ENCODE measurements at regions not wholly inside any gene's neighbourhood (a gene's known extent, or its start where the extent isn't known, plus 50 kb on each side); places are given as distances from the start of the nearest gene placed in this dataset.

GRCh38 chr14:47746986-47747385 lies 71.6 kb upstream of the MDGA2 start:
- no peak overlapping the region for H3K9ac ChIP-seq (ENCODE audit: low read length)
- H3F3A ChIP-seq (ENCODE audit: insufficient read depth, low read length), result no peaks in the 10 kb centered on the region
- no peak overlapping the region for H3K4me2 ChIP-seq (ENCODE audit: low read length)
- no peak overlapping the region for H3K27ac ChIP-seq (ENCODE audit: low read depth, low read length, poor library complexity, severe bottlenecking)
- no peaks in the 10 kb centered on the region for H3K79me2 ChIP-seq (ENCODE audit: insufficient read depth, low read length)
- TF ChIP-seq CTCF (IDR thresholded peaks at IDR 0.05; ENCODE audit: low read length), result no peak
- TF ChIP-seq EZH2 (IDR thresholded peaks at IDR 0.05; ENCODE audit: borderline replicate concordance, low read length), result no peak
- no peaks in the 10 kb centered on the region for H3K9me3 ChIP-seq (ENCODE audit: low read length)
- H3K27me3 ChIP-seq (ENCODE audit: insufficient read depth, low read length), result no peaks in the 10 kb centered on the region
- H4K20me1 ChIP-seq (ENCODE audit: insufficient read depth, low read length), result no peaks in the 10 kb centered on the region
- H3K9me2 ChIP-seq (ENCODE audit: low read depth, low read length), result no peaks in the 10 kb centered on the region
- no peaks in the 10 kb centered on the region for H3K4me1 ChIP-seq (ENCODE audit: insufficient read depth, low read length, severe bottlenecking)
- no peaks in the 10 kb centered on the region for H3K36me3 ChIP-seq (ENCODE audit: insufficient read depth, low read length)
- H2AFZ ChIP-seq (ENCODE audit: low read length), result no peak overlapping the region
- H3K4me3 ChIP-seq (ENCODE audit: low read depth, low read length, poor library complexity, severe bottlenecking), result no peak overlapping the region

GRCh38 chr14:47744155-47744554 lies 68.8 kb upstream of the MDGA2 start:
- Histone ChIP-seq H3K79me2 (ENCODE audit: insufficient read depth, low read length) (no peaks in the 10 kb centered on the region), H3K9ac (ENCODE audit: low read length) (no peak overlapping the region), H3K4me2 (ENCODE audit: low read length) (no peak overlapping the region), H3K4me1 (ENCODE audit: insufficient read depth, low read length, severe bottlenecking) (no peaks in the 10 kb centered on the region), H3K9me3 (ENCODE audit: low read length) (no peaks in the 10 kb centered on the region), H4K20me1 (ENCODE audit: insufficient read depth, low read length) (no peaks in the 10 kb centered on the region), H2AFZ (ENCODE audit: low read length) (no peak overlapping the region), H3K36me3 (ENCODE audit: insufficient read depth, low read length) (no peaks in the 10 kb centered on the region), H3K27me3 (ENCODE audit: insufficient read depth, low read length) (no peaks in the 10 kb centered on the region), H3F3A (ENCODE audit: insufficient read depth, low read length) (no peaks in the 10 kb centered on the region), H3K9me2 (ENCODE audit: low read depth, low read length) (no peaks in the 10 kb centered on the region), H3K27ac (ENCODE audit: low read depth, low read length, poor library complexity, severe bottlenecking) (no peak overlapping the region), H3K4me3 (ENCODE audit: low read depth, low read length, poor library complexity, severe bottlenecking) (no peak overlapping the region)
- TF ChIP-seq EZH2 (IDR thresholded peaks at IDR 0.05; ENCODE audit: borderline replicate concordance, low read length) (no peak), CTCF (IDR thresholded peaks at IDR 0.05; ENCODE audit: low read length) (no peak)

- Histone ChIP-seq H3K79me2 (ENCODE audit: insufficient read depth, low read length) (no peaks in the 10 kb centered on the region), H3K4me1 (ENCODE audit: insufficient read depth, low read length, severe bottlenecking) (no peaks in the 10 kb centered on the region), H3F3A (ENCODE audit: insufficient read depth, low read length) (no peaks in the 10 kb centered on the region), H3K27ac (ENCODE audit: low read depth, low read length, poor library complexity, severe bottlenecking) (no peak overlapping the region), H3K9me3 (ENCODE audit: low read length) (no peaks in the 10 kb centered on the region), H3K27me3 (ENCODE audit: insufficient read depth, low read length) (no peaks in the 10 kb centered on the region), H3K9ac (ENCODE audit: low read length) (no peak overlapping the region), H3K4me2 (ENCODE audit: low read length) (no peak overlapping the region), H3K9me2 (ENCODE audit: low read depth, low read length) (no peaks in the 10 kb centered on the region), H3K4me3 (ENCODE audit: low read depth, low read length, poor library complexity, severe bottlenecking) (no peak overlapping the region), H2AFZ (ENCODE audit: low read length) (no peak overlapping the region), H4K20me1 (ENCODE audit: insufficient read depth, low read length) (no peaks in the 10 kb centered on the region), H3K36me3 (ENCODE audit: insufficient read depth, low read length) (no peaks in the 10 kb centered on the region)
- TF ChIP-seq CTCF (IDR thresholded peaks at IDR 0.05; ENCODE audit: low read length) (no peak), EZH2 (IDR thresholded peaks at IDR 0.05; ENCODE audit: borderline replicate concordance, low read length) (no peak)
Measured at GRCh38 chr14:47739541-47739940, 64.1 kb upstream of the MDGA2 start.
